ENCODE measurements at regions not wholly inside any gene's neighbourhood (a gene's known extent, or its start where the extent isn't known, plus 50 kb on each side); places are given as distances from the start of the nearest gene placed in this dataset.
"Not testable (repeated sequence)": the region's sequence is repeated elsewhere in the genome, so short reads cannot be mapped to it uniquely, and the experiment has no call there.

- H3K9me3 ChIP-seq (ENCODE audit: control insufficient read depth, insufficient read depth, low read length); H3K27ac ChIP-seq (ENCODE audit: low read depth, low read length); H3K79me2 ChIP-seq (ENCODE audit: control insufficient read depth, low read length); H3K4me2 ChIP-seq (ENCODE audit: low read length); H3K36me3 ChIP-seq (ENCODE audit: control insufficient read depth, low read length); H3K4me3 ChIP-seq (ENCODE audit: low read length); H3F3A ChIP-seq (ENCODE audit: control insufficient read depth, insufficient read depth); H3K4me1 ChIP-seq (ENCODE audit: control insufficient read depth, low read length); H3K27me3 ChIP-seq (ENCODE audit: control insufficient read depth, low read length); H3K9me2 ChIP-seq (replicated peaks; ENCODE audit: control insufficient read depth, low read length); H4K20me1 ChIP-seq (ENCODE audit: control insufficient read depth, insufficient read depth, low read depth, low read length): not testable (repeated sequence)
These were observed 54.0 kb upstream of the GPR89A start for GRCh38 chr1:145553795-145554194.

- TF ChIP-seq CTCF (IDR thresholded peaks at IDR 0.05; ENCODE audit: low read depth, low read length, poor library complexity, severe bottlenecking) (no peak), EZH2phosphoT487 (IDR thresholded peaks at IDR 0.05; ENCODE audit: borderline replicate concordance, low read length) (no peak)
- Histone ChIP-seq H3K9me2 (replicated peaks; ENCODE audit: control insufficient read depth, low read length) (no peaks in the 10 kb centered on the region), H4K20me1 (ENCODE audit: control insufficient read depth, insufficient read depth, low read depth, low read length) (no peaks in the 10 kb centered on the region), H3K27ac (ENCODE audit: low read depth, low read length) (no peak overlapping the region), H3K4me2 (ENCODE audit: low read length) (no peak overlapping the region), H3K9me3 (ENCODE audit: control insufficient read depth, insufficient read depth, low read length) (no peaks in the 10 kb centered on the region), H3K36me3 (ENCODE audit: control insufficient read depth, low read length) (no peaks in the 10 kb centered on the region), H3K79me2 (ENCODE audit: control insufficient read depth, low read length) (no peaks in the 10 kb centered on the region), H3F3A (ENCODE audit: control insufficient read depth, insufficient read depth) (no peaks in the 10 kb centered on the region), H3K4me3 (ENCODE audit: low read length) (no peak overlapping the region), H3K4me1 (ENCODE audit: control insufficient read depth, low read length) (no peaks in the 10 kb centered on the region), H3K27me3 (ENCODE audit: control insufficient read depth, low read length) (no peaks in the 10 kb centered on the region)
These were observed 62.7 kb upstream of the GPR89A start for GRCh38 chr1:145545055-145545454.

GRCh38 chr1:145541685-145542084 is 66.1 kb upstream of the GPR89A start:
- H4K20me1 ChIP-seq (ENCODE audit: control insufficient read depth, insufficient read depth, low read depth, low read length); H3K4me3 ChIP-seq (ENCODE audit: low read length); H3F3A ChIP-seq (ENCODE audit: control insufficient read depth, insufficient read depth); H3K27me3 ChIP-seq (ENCODE audit: control insufficient read depth, low read length); H3K36me3 ChIP-seq (ENCODE audit: control insufficient read depth, low read length); H3K9me3 ChIP-seq (ENCODE audit: control insufficient read depth, insufficient read depth, low read length); H3K79me2 ChIP-seq (ENCODE audit: control insufficient read depth, low read length); H3K27ac ChIP-seq (ENCODE audit: low read depth, low read length); H3K4me1 ChIP-seq (ENCODE audit: control insufficient read depth, low read length); H3K9me2 ChIP-seq (replicated peaks; ENCODE audit: control insufficient read depth, low read length); H3K4me2 ChIP-seq (ENCODE audit: low read length): not testable (repeated sequence)

DNA sequence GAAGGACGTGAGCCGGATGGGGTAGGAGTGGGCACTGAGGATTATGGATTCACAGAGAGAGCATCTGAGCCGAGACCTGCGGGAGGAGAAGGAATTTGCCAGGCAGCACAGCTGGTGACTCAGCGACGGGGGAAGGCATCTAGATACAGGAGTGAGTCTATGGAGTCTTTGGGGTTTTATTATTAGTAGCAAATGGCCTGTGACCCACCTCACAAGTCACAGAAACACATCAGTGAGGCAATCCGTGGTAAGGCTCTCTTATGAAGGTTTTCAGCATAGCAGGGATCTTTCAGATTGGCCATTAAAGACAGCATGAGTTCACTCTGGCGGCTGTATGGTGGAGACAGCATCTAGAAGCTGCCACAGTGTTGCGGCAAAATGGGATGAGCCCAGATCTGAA is 66.5 kb upstream of the GPR89A start:
- H3K4me3 ChIP-seq (ENCODE audit: low read length); H3K27ac ChIP-seq (ENCODE audit: low read depth, low read length); H3K4me2 ChIP-seq (ENCODE audit: low read length): not testable (repeated sequence)

GRCh38 chr1:145538118-145538882 is 69.5 kb upstream of the GPR89A start:
- H3K27me3 ChIP-seq (ENCODE audit: control insufficient read depth, low read length); H3K4me1 ChIP-seq (ENCODE audit: control insufficient read depth, low read length); H3K4me2 ChIP-seq (ENCODE audit: low read length); H4K20me1 ChIP-seq (ENCODE audit: control insufficient read depth, insufficient read depth, low read depth, low read length); H3K9me3 ChIP-seq (ENCODE audit: control insufficient read depth, insufficient read depth, low read length); H3K79me2 ChIP-seq (ENCODE audit: control insufficient read depth, low read length); H3K9me2 ChIP-seq (replicated peaks; ENCODE audit: control insufficient read depth, low read length); H3K27ac ChIP-seq (ENCODE audit: low read depth, low read length); H3K4me3 ChIP-seq (ENCODE audit: low read length); H3K36me3 ChIP-seq (ENCODE audit: control insufficient read depth, low read length); H3F3A ChIP-seq (ENCODE audit: control insufficient read depth, insufficient read depth): not testable (repeated sequence)

More for the DNA sequence above, 66.5 kb upstream of the GPR89A start:
- H3K9me2 ChIP-seq (replicated peaks; ENCODE audit: control insufficient read depth, low read length); H3K9me3 ChIP-seq (ENCODE audit: control insufficient read depth, insufficient read depth, low read length); H3K36me3 ChIP-seq (ENCODE audit: control insufficient read depth, low read length); H3K79me2 ChIP-seq (ENCODE audit: control insufficient read depth, low read length); H4K20me1 ChIP-seq (ENCODE audit: control insufficient read depth, insufficient read depth, low read depth, low read length); H3K27me3 ChIP-seq (ENCODE audit: control insufficient read depth, low read length); H3F3A ChIP-seq (ENCODE audit: control insufficient read depth, insufficient read depth); H3K4me1 ChIP-seq (ENCODE audit: control insufficient read depth, low read length): not testable (repeated sequence)

DNA sequence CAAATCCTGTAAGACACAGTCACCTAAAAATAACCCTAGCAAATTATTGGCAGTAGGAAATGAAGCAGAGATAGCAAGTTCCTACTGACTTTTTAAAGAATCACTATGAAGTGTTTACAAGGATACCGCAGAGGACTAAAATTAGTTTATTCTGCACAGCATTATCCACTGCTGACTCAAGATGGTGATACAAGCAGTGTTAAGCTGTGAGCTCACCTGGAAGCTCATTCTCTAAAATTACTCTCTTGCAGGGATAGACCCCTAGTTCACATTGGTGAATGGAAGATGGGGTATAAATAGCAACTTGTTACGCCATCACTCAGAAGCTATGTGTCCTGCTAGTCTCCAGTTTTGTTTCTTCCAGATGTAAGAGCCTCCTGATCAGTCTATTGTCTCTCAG is 70.8 kb upstream of the GPR89A start:
- not testable (repeated sequence) for H4K20me1 ChIP-seq (ENCODE audit: control insufficient read depth, insufficient read depth, low read depth, low read length); H3K27me3 ChIP-seq (ENCODE audit: control insufficient read depth, low read length); H3K4me2 ChIP-seq (ENCODE audit: low read length); H3K36me3 ChIP-seq (ENCODE audit: control insufficient read depth, low read length); H3K9me2 ChIP-seq (replicated peaks; ENCODE audit: control insufficient read depth, low read length); H3K79me2 ChIP-seq (ENCODE audit: control insufficient read depth, low read length); H3F3A ChIP-seq (ENCODE audit: control insufficient read depth, insufficient read depth); H3K4me1 ChIP-seq (ENCODE audit: control insufficient read depth, low read length); H3K4me3 ChIP-seq (ENCODE audit: low read length); H3K9me3 ChIP-seq (ENCODE audit: control insufficient read depth, insufficient read depth, low read length); H3K27ac ChIP-seq (ENCODE audit: low read depth, low read length)

DNA sequence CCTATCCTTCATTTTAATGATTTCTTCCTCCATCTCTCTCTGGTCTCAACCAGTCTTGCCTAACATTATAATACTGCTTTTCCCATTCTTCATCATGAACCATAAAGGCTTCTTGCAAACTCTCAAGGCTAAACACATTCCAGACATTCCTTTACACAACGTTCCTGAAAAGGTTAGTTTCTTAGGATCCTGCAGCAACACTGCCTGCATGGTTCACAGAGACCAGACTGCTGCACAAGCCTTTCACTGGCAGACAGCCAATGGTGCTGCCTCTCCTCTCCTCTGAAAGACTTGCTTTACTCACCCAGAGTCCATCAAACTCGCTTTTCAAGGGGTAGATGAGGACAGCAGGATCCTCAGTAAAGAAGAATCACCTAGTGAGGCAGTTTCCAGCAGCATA is 72.3 kb upstream of the GPR89A start:
- not testable (repeated sequence) for H3K4me3 ChIP-seq (ENCODE audit: low read length); H3K9me3 ChIP-seq (ENCODE audit: control insufficient read depth, insufficient read depth, low read length); H4K20me1 ChIP-seq (ENCODE audit: control insufficient read depth, insufficient read depth, low read depth, low read length); H3K36me3 ChIP-seq (ENCODE audit: control insufficient read depth, low read length); H3F3A ChIP-seq (ENCODE audit: control insufficient read depth, insufficient read depth); H3K27me3 ChIP-seq (ENCODE audit: control insufficient read depth, low read length); H3K9me2 ChIP-seq (replicated peaks; ENCODE audit: control insufficient read depth, low read length); H3K4me1 ChIP-seq (ENCODE audit: control insufficient read depth, low read length); H3K27ac ChIP-seq (ENCODE audit: low read depth, low read length); H3K79me2 ChIP-seq (ENCODE audit: control insufficient read depth, low read length); H3K4me2 ChIP-seq (ENCODE audit: low read length)
